Kidney epithelial cell (primary cell): ENCODE measurements at regions not wholly inside any gene's neighbourhood (a gene's known extent, or its start where the extent isn't known, plus 50 kb on each side); places are given as distances from the start of the nearest gene placed in this dataset.

Source experiments
- DNase-seq: peaks from one replicate; pipeline ENCODE4 v3.0.0-alpha.2; 2010; ENCODE audit warnings: low read depth
- H3K27me3 ChIP-seq: 2 replicates; pipeline ENCODE4 v1.6.0; 2011; ENCODE audit warnings: low read length; ENCODE audit not compliant: control insufficient read depth, insufficient read depth
- H3K36me3 ChIP-seq: 2 replicates; pipeline ENCODE4 v1.5.1; 2011; ENCODE audit warnings: low read length; ENCODE audit not compliant: control insufficient read depth, insufficient read depth
- H3K4me3 ChIP-seq: 2 replicates; pipeline ENCODE4 v1.5.1; 2011; ENCODE audit warnings: low read depth, mild to moderate bottlenecking, control low read depth, low read length
- TF ChIP-seq, protein P1 (sequence below): IDR thresholded peaks from 2 replicates; pipeline ENCODE4 v1.5.1; 2011; ENCODE audit warnings: mild to moderate bottlenecking, moderate library complexity, low read length, control low read depth, inconsistent platforms; ENCODE audit not compliant: insufficient read depth, poor library complexity, severe bottlenecking

DNA sequence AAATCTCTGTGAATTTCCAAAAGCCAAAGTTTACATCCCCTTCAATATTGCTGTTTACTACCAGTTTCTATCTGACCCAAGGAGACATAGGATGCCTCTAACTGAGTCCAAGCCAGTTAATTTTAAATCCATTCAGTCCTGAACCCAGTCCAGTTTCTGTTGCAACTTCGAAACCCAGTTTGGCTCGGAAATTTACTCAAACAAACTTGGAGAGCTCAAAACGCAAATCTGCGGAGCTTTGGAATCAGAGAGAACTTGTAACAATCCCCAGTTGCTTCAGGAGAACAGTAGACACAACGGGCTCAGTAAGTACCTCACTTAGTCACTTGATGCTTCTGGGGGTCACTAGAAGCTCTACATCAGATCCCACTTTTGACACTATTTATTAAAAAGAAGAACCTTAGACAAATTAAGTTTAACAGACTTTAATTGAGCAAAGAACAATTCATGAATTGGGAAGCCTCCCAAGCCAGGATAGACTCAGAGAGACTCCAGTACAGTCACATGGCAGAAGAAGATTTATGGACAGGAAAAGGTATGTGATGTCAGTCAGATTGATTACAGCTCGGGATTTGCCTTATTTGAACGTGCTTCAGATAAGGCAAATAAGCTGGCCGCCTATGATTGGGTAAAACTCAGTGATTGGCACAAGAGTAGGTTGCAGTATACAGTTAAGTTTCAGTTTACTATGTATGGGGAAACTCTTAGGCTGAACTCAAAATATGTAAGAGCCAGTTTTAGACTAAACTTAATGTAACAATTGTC is 118.0 kb downstream of the RFPL4B start:
- Histone ChIP-seq H3K4me3 (no peak overlapping the region), H3K27me3 (no peaks in the 10 kb centered on the region), H3K36me3 (no peaks in the 10 kb centered on the region)
- TF ChIP-seq, protein P1, sequence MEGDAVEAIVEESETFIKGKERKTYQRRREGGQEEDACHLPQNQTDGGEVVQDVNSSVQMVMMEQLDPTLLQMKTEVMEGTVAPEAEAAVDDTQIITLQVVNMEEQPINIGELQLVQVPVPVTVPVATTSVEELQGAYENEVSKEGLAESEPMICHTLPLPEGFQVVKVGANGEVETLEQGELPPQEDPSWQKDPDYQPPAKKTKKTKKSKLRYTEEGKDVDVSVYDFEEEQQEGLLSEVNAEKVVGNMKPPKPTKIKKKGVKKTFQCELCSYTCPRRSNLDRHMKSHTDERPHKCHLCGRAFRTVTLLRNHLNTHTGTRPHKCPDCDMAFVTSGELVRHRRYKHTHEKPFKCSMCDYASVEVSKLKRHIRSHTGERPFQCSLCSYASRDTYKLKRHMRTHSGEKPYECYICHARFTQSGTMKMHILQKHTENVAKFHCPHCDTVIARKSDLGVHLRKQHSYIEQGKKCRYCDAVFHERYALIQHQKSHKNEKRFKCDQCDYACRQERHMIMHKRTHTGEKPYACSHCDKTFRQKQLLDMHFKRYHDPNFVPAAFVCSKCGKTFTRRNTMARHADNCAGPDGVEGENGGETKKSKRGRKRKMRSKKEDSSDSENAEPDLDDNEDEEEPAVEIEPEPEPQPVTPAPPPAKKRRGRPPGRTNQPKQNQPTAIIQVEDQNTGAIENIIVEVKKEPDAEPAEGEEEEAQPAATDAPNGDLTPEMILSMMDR: no peak
- DNase-seq: no peak

DNA sequence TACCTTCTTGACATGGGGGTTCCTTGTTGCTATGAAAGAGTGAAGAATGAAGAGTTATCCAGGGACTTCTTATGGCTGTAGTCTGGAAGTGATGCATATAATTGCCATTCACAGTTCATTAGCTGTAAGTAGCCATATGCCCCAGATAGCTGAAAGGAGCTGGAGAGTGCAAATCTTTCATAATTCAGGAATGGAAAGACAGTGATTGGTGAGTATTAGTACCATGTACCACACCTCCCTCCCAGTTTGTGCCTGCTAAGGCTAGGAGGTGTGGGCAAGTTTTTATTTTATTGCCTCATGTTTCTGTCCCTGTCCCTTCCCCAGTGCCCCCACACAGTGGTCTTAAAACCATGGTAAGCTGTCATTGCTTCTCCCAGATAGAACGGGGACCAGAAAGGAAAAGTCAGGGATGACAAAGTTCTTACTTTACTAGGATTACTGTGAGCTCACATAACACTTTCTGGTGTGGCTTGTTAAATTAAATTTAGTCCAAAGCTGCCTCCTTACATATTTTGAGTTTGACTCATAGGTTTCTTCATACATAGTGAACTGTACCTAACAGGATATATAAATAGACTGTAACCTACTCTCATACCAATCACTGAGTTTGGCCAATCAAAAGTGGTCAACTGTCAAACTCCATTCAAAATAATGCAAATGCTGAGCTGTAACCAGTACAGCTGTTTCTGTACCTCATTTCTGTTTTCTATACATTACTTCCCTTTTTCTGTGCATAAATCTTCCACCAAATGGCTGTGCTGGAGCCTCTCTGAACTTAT is 119.4 kb downstream of the RFPL4B start:
- no peak overlapping the region for H3K4me3 ChIP-seq
- no peaks in the 10 kb centered on the region for H3K27me3 ChIP-seq
- no peak for DNase-seq
- no peaks in the 10 kb centered on the region for H3K36me3 ChIP-seq
- TF ChIP-seq, protein P1: no peak

DNA sequence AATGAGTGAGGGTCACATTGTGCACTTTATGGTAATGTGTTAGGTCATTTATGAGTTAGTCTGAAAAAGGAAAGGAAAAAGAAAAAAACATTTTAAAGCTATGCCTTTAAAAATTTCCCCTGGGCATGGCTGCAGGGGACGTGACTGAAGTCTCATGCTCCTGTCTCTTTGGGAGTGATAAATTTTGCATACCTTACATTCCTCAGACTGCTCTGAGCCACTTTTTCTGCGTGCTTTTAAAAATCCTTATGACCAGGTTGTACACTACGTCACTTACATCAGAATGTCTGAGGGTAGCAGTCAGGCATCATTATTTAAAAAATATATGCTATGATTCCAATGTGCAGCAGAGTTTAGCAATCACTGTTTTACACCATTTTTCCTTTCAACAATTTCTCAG is 121.2 kb downstream of the RFPL4B start:
- DNase-seq: peak; percentile 42
- H3K36me3 ChIP-seq: no peaks in the 10 kb centered on the region
- no peaks in the 10 kb centered on the region for H3K27me3 ChIP-seq
- H3K4me3 ChIP-seq: no peak overlapping the region
- TF ChIP-seq, protein P1: no peak

DNA sequence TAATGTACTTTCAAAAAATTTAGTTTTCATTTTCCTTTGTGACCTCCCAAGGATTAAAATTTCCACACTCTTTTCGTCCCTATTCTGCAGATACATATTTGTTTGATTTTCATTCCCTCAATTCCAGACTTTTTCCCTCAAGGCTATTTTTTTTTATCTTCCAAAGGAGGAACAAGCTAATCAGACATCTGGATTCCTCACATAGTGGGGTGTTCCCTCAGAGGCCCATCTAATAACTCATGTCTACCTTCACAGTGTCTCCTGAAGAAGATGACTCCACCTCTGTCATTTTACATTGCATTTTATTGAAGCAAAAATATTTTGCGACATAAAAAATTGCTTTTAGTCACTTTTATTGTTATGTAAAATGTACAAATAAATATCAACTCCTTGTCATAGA is 122.2 kb downstream of the RFPL4B start:
- no peak for DNase-seq
- H3K4me3 ChIP-seq: no peak overlapping the region
- no peaks in the 10 kb centered on the region for H3K27me3 ChIP-seq
- H3K36me3 ChIP-seq: no peaks in the 10 kb centered on the region
- TF ChIP-seq, protein P1: no peak

DNA sequence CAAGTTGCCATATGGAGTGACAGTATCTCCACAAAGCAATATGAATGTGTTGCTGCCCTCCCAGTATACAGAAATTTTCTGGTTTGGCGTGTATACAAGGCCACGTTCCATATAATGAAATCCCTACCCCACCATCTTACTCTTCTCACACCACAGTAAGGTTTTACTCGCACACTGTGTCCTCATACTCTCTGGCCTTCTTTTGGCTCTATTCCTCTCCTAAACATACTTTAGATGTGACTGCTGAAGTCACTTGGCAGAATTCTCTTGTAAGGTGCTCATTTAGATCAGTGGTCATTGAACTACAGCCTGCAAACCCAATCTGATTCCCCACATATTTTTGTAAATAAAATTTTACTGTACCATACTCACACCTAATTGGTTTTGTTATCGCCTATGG is 123.2 kb downstream of the RFPL4B start:
- Histone ChIP-seq H3K4me3 (no peak overlapping the region), H3K36me3 (no peaks in the 10 kb centered on the region), H3K27me3 (no peaks in the 10 kb centered on the region)
- DNase-seq: no peak
- TF ChIP-seq, protein P1: no peak
